IPS-NIHi7 (cell line): ENCODE measurements at regions not wholly inside any gene's neighbourhood (a gene's known extent, or its start where the extent isn't known, plus 50 kb on each side); places are given as distances from the start of the nearest gene placed in this dataset.

Source experiments
- DNase-seq: peaks from one replicate; pipeline ENCODE4 v3.0.0; 2012; ENCODE audit warnings: mixed read lengths; ENCODE audit errors: extremely low spot score

- no peak for DNase-seq
Observed at GRCh38 chr3:194081826-194082225, 54.1 kb upstream of the HES1 start.

GRCh38 chr3:194082743-194083636 is 53.0 kb upstream of the HES1 start:
- no peak for DNase-seq

GRCh38 chr3:194083637-194084224 is 52.2 kb upstream of the HES1 start:
- DNase-seq: no peak

- DNase-seq: no peak
Observed at GRCh38 chr3:194084284-194084683, 51.7 kb upstream of the HES1 start.
